NB4 (cell line): ENCODE measurements at regions not wholly inside any gene's neighbourhood (a gene's known extent, or its start where the extent isn't known, plus 50 kb on each side); places are given as distances from the start of the nearest gene placed in this dataset.

Experiments used
- MYC ChIP-seq: IDR thresholded peaks from 2 replicates; pipeline ENCODE4 v1.6.1; 2011; ENCODE audit warnings: low read depth, low read length
- POLR2A ChIP-seq: IDR thresholded peaks from 2 replicates; pipeline ENCODE4 v1.6.1; 2011; ENCODE audit warnings: mild to moderate bottlenecking; ENCODE audit not compliant: insufficient read length; ENCODE audit errors: extremely low read depth
- TF ChIP-seq, protein P1 (sequence below): IDR thresholded peaks from one replicate; pipeline ENCODE4 v1.5.1; 2012; ENCODE audit warnings: low read depth, low read length
- TF ChIP-seq, protein P2 (sequence below): IDR thresholded peaks from 2 replicates; pipeline ENCODE4 v1.6.1; 2011; ENCODE audit warnings: low read depth, low read length

GRCh38 chr21:16993416-16994038 is 519.3 kb upstream of the CXADR start:
- TF ChIP-seq, protein P1, sequence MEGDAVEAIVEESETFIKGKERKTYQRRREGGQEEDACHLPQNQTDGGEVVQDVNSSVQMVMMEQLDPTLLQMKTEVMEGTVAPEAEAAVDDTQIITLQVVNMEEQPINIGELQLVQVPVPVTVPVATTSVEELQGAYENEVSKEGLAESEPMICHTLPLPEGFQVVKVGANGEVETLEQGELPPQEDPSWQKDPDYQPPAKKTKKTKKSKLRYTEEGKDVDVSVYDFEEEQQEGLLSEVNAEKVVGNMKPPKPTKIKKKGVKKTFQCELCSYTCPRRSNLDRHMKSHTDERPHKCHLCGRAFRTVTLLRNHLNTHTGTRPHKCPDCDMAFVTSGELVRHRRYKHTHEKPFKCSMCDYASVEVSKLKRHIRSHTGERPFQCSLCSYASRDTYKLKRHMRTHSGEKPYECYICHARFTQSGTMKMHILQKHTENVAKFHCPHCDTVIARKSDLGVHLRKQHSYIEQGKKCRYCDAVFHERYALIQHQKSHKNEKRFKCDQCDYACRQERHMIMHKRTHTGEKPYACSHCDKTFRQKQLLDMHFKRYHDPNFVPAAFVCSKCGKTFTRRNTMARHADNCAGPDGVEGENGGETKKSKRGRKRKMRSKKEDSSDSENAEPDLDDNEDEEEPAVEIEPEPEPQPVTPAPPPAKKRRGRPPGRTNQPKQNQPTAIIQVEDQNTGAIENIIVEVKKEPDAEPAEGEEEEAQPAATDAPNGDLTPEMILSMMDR: no peak
- no peak for TF ChIP-seq POLR2A
- TF ChIP-seq, protein P2, sequence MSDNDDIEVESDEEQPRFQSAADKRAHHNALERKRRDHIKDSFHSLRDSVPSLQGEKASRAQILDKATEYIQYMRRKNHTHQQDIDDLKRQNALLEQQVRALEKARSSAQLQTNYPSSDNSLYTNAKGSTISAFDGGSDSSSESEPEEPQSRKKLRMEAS: no peak
- no peak for TF ChIP-seq MYC
